ENCODE measurements at regions not wholly inside any gene's neighbourhood (a gene's known extent, or its start where the extent isn't known, plus 50 kb on each side); places are given as distances from the start of the nearest gene placed in this dataset.

DNA sequence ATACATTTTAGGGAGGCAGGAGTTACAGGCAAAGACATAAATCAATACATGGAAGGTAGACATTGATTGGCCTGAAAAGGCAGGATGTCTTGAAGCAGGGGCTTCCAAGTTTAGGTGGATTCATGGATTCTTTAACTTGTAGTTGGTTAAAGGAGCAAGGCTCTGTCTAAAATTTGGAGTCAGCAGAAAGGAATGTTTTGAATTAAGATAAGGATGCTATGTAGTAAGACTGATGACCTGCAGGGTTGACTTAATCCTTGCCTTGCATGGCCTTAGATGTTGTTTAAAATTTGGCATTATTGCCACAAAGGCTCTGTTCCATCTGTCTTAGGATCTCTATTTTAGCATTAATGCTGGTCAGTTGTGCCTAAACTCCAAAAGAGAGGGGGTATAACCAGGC is 171.3 kb downstream of the C5orf15 start:
- Histone ChIP-seq H3K4me3 (ENCODE audit: low read length) (no peak overlapping the region), H3K9me3 (ENCODE audit: control insufficient read depth in 1 of 2, insufficient read depth in 1 of 2, low read length in 2 of 2) (peaks cover 0 to 5% of the 10 kb centered on the region in 2 experiments), H3K27ac (ENCODE audit: low read depth in 1 of 2, low read length in 2 of 2) (no peak overlapping the region), H3K27me3 (ENCODE audit: control insufficient read depth in 1 of 2, insufficient read depth in 2 of 2, low read length in 2 of 2) (peaks cover 5 to 7% of the 10 kb centered on the region in 2 experiments), H3K36me3 (ENCODE audit: insufficient read depth, low read length) (no peaks in the 10 kb centered on the region), H3K4me1 (ENCODE audit: insufficient read depth, low read length) (no peaks in the 10 kb centered on the region)
- intact Hi-C loops (cut with DNase I, micrococcal nuclease) = no loop called here
- POLR2A ChIA-PET = no interaction called here
- CTCF ChIA-PET = no interaction called here
- H3K27me3 Mint-ChIP-seq = peaks cover 25% of the 10 kb centered on the region
- H3K36me3 Mint-ChIP-seq (ENCODE audit: low read depth) = no peaks in the 10 kb centered on the region
- H3K4me1 Mint-ChIP-seq (ENCODE audit: low read depth) = no peaks in the 10 kb centered on the region
- ATAC-seq (ENCODE audit: poor library complexity) (no peak), DNase-seq (no peak)
- H3K4me3 Mint-ChIP-seq = no peak overlapping the region
- H3K27ac Mint-ChIP-seq = no peak overlapping the region
- no peak for TF ChIP-seq CTCF (IDR thresholded peaks at IDR 0.05)
- H3K9me3 Mint-ChIP-seq = no peaks in the 10 kb centered on the region

GRCh38 chr5:133796186-133796585 is 172.2 kb downstream of the C5orf15 start:
- intact Hi-C loops (cut with DNase I, micrococcal nuclease) = no loop called here
- Mint-ChIP-seq H3K4me1 (ENCODE audit: low read depth) (no peaks in the 10 kb centered on the region), H3K27ac (no peak overlapping the region), H3K9me3 (no peaks in the 10 kb centered on the region), H3K4me3 (no peak overlapping the region), H3K27me3 (peaks cover 22% of the 10 kb centered on the region), H3K36me3 (ENCODE audit: low read depth) (no peaks in the 10 kb centered on the region)
- Histone ChIP-seq H3K36me3 (ENCODE audit: insufficient read depth, low read length) (no peaks in the 10 kb centered on the region), H3K27me3 (ENCODE audit: control insufficient read depth in 1 of 2, insufficient read depth in 2 of 2, low read length in 2 of 2) (peaks cover 5 to 7% of the 10 kb centered on the region in 2 experiments), H3K9me3 (ENCODE audit: control insufficient read depth in 1 of 2, insufficient read depth in 1 of 2, low read length in 2 of 2) (peaks cover 0 to 5% of the 10 kb centered on the region in 2 experiments), H3K4me1 (ENCODE audit: insufficient read depth, low read length) (no peaks in the 10 kb centered on the region), H3K4me3 (ENCODE audit: low read length) (no peak overlapping the region), H3K27ac (ENCODE audit: low read depth in 1 of 2, low read length in 2 of 2) (no peak overlapping the region)
- ATAC-seq (ENCODE audit: poor library complexity) = no peak
- CTCF ChIA-PET = no interaction called here
- POLR2A ChIA-PET = no interaction called here
- no peak for DNase-seq
- TF ChIP-seq CTCF (IDR thresholded peaks at IDR 0.05) = no peak

GRCh38 chr5:133794771-133795415 is 173.5 kb downstream of the C5orf15 start:
- intact Hi-C loops (cut with DNase I, micrococcal nuclease) = no loop called here
- CTCF ChIA-PET = no interaction called here
- H3K27ac Mint-ChIP-seq = no peak overlapping the region

More at GRCh38 chr5:133794771-133795415, 173.5 kb downstream of the C5orf15 start:
- H3K4me1 ChIP-seq (ENCODE audit: insufficient read depth, low read length) = no peaks in the 10 kb centered on the region
- DNase-seq (no peak), ATAC-seq (ENCODE audit: poor library complexity) (no peak)
- H3K4me3 ChIP-seq (ENCODE audit: low read length) = no peak overlapping the region
- no peaks in the 10 kb centered on the region for H3K36me3 ChIP-seq (ENCODE audit: insufficient read depth, low read length)
- H3K9me3 Mint-ChIP-seq = no peaks in the 10 kb centered on the region
- H3K4me1 Mint-ChIP-seq (ENCODE audit: low read depth) = no peaks in the 10 kb centered on the region
- peaks cover 5 to 7% of the 10 kb centered on the region in 2 experiments for H3K27me3 ChIP-seq (ENCODE audit: control insufficient read depth in 1 of 2, insufficient read depth in 2 of 2, low read length in 2 of 2)
- no peaks in the 10 kb centered on the region for H3K36me3 Mint-ChIP-seq (ENCODE audit: low read depth)
- H3K9me3 ChIP-seq (ENCODE audit: control insufficient read depth in 1 of 2, insufficient read depth in 1 of 2, low read length in 2 of 2) = peaks cover 0 to 5% of the 10 kb centered on the region in 2 experiments
- H3K27ac ChIP-seq (ENCODE audit: low read depth in 1 of 2, low read length in 2 of 2) = no peak overlapping the region
- H3K4me3 Mint-ChIP-seq = no peak overlapping the region
- peaks cover 20% of the 10 kb centered on the region for H3K27me3 Mint-ChIP-seq
- no peak for TF ChIP-seq CTCF (IDR thresholded peaks at IDR 0.05)
- POLR2A ChIA-PET = no interaction called here
